Skeletal muscle satellite cell (primary cell): ENCODE measurements at regions not wholly inside any gene's neighbourhood (a gene's known extent, or its start where the extent isn't known, plus 50 kb on each side); places are given as distances from the start of the nearest gene placed in this dataset.

Experiments
- H3K27me3 ChIP-seq: 2 replicates; pipeline ENCODE4 v1.7.0; 2013; ENCODE audit warnings: low read length; ENCODE audit not compliant: control insufficient read depth, insufficient read depth
- H3K36me3 ChIP-seq: 2 replicates; pipeline ENCODE4 v1.7.0; 2013; ENCODE audit warnings: mild to moderate bottlenecking, control low read depth, low read length; ENCODE audit not compliant: insufficient read depth
- H3K4me1 ChIP-seq: 2 replicates; pipeline ENCODE4 v1.7.0; 2013; ENCODE audit warnings: low read length; ENCODE audit not compliant: control insufficient read depth, insufficient read depth
- H3K4me2 ChIP-seq: 2 replicates; pipeline ENCODE4 v1.7.0; 2013; ENCODE audit warnings: mild to moderate bottlenecking, low read length
- H3K4me3 ChIP-seq: 2 replicates; pipeline ENCODE4 v1.7.0; 2013; ENCODE audit warnings: low read length
- H3K9ac ChIP-seq: 2 replicates; pipeline ENCODE4 v1.7.0; 2013; ENCODE audit warnings: mild to moderate bottlenecking, low read depth, low read length, moderate library complexity
- H3K9me3 ChIP-seq: replicated peaks from 2 replicates; pipeline ENCODE4 v1.7.0; 2013; ENCODE audit warnings: mild to moderate bottlenecking, control low read depth, low read length

DNA sequence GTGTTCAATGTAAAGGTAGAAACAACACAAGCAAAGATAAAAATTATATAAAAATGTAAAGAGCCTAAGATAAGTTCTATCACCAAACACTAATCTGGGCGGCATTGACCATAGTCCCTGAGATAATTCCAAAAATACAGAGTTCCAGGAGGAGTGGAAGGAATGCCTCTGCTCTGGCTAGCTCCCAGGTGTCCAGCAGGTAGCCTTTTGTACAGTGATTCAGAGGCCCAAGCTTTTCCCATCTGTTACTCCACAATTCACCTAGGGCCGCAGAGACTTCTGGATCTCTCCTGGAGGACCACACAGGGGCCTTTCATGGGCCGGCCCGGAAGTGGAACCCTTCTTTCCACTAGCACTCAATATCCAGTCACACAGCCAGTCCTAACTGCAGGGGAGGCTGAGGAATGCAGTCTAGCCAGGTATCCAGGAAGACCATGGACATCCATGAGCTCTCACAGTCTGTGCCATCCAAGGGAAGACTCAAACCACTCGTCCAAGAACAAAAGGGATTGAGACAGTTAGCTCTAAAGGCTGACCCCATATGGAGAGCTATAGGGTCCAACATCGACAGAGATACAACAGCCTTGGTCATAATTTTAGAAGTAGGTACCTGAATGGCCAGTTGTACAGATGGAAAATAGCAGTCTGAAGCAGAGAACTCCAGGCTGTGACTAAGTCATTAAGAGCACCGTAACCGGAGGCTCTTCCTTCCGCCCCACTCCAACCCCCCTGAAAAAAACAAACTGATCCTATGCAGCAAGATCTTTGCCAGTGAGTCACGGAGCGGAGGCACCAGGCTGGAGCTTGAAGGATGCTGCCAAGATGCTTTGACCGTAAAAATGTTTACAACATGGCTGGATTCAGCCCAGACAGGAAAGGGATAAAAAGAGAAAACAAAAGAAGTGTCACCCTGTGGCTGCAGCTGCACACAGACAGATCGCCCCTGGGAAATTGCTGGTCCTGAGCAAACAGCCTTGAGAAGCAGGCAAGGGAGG, 204.8 kb downstream of the NUAK1 start:
- Histone ChIP-seq H3K36me3 (no peaks in the 10 kb centered on the region), H3K9ac (peak overlapping the region; percentile 58), H3K9me3 (no peaks in the 10 kb centered on the region), H3K4me3 (peak overlapping the region; percentile 41), H3K4me1 (peaks cover 32% of the 10 kb centered on the region), H3K27me3 (no peaks in the 10 kb centered on the region), H3K4me2 (peak overlapping the region; percentile 63)

DNA sequence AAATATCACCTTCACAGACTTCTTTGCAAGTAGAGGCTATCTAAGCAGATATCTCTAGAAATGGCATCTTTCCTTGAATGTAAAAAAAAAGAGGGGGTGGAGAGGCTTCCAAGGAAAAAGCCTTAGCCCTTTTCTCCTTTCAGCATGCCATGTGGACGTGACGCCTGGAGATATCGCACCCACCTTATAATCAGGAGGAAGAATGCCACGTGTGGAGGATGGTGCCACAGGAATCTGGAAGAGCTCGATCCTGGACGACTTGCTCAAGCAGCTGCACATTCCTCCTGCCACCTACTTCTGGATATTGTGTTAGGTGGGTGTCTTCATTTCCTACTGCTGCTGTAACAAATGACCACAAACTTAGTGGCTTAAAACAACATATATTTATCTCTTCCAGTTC, 203.6 kb downstream of the NUAK1 start:
- H3K4me1 ChIP-seq, result peaks cover 32% of the 10 kb centered on the region

DNA sequence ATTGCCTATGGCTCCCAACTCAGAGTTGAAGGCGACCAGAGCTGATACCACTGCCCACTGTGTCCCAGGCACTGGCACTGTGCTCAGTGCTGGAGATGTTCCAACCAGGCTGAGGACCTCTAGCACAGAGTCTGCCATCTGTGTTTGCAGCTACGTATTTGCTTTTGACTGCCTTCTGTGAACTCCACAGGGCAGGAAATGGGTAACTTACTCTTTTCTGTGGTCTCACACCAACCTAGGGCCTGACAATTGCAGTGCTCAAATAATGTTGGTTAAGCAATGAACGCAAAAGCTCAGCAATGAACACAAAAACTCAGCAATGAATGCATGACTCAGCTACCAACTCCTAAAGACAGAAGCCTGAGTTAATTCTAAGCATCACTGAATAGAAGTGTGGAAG, 202.8 kb downstream of the NUAK1 start:
- H3K4me1 ChIP-seq, result peaks cover 32% of the 10 kb centered on the region

More for the DNA sequence above, 203.6 kb downstream of the NUAK1 start:
- Histone ChIP-seq H3K4me2 (peak overlapping the region; percentile 63), H3K4me3 (peak overlapping the region; percentile 6), H3K9ac (peak overlapping the region; percentile 58), H3K27me3 (no peaks in the 10 kb centered on the region), H3K9me3 (no peaks in the 10 kb centered on the region), H3K36me3 (no peaks in the 10 kb centered on the region)

DNA sequence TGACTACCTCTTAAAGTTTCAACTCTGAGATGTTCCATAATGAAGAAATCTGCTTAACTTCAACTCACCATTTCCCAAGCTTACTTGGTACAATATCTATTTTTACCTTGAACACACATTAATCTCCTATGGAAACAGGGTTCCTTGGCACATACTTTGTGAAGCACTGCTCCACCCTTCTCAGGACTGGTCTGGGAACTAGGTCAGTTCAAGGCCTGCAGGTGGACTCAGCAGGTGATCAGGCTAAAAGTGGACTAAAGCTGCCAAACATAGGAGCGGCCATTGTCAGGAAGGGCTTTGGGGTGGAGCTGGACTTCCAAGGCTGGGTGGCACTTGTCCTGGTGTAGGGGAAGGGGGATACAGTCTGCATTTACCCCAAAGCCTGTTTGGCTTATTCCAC, 202.3 kb downstream of the NUAK1 start:
- peaks cover 32% of the 10 kb centered on the region for H3K4me1 ChIP-seq
- H3K9me3 ChIP-seq, result no peaks in the 10 kb centered on the region
- no peak overlapping the region for H3K9ac ChIP-seq
- no peak overlapping the region for H3K4me3 ChIP-seq
- no peaks in the 10 kb centered on the region for H3K27me3 ChIP-seq
- H3K4me2 ChIP-seq, result no peak overlapping the region
- H3K36me3 ChIP-seq, result no peaks in the 10 kb centered on the region

More for the DNA sequence above, 202.8 kb downstream of the NUAK1 start:
- H3K9ac ChIP-seq, result peak overlapping the region; percentile 13
- H3K4me3 ChIP-seq, result no peak overlapping the region
- H3K4me2 ChIP-seq, result no peak overlapping the region
- no peaks in the 10 kb centered on the region for H3K9me3 ChIP-seq
- H3K36me3 ChIP-seq, result no peaks in the 10 kb centered on the region
- no peaks in the 10 kb centered on the region for H3K27me3 ChIP-seq

DNA sequence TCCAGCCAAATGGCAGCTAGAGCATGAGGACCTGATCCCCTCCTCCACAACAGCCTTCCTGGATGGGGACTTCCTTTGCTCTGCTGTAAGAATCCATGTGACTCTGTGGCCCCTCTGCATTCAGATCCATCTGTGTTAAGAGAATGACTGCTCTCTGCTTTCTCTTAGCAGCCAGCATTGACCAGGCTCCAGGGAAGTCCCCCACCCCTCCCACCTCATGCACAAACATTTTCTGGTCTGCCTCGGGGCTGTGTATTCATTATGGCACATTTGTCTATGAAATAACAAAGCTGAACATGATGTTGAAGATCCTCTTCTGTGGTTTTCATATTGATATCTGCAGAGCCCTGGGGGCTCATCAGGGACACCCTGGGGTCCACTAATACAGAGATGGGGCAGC, 201.7 kb downstream of the NUAK1 start:
- Histone ChIP-seq H3K27me3 (no peaks in the 10 kb centered on the region), H3K9ac (no peak overlapping the region), H3K9me3 (no peaks in the 10 kb centered on the region), H3K4me2 (no peak overlapping the region), H3K4me3 (no peak overlapping the region), H3K36me3 (no peaks in the 10 kb centered on the region), H3K4me1 (peaks cover 32% of the 10 kb centered on the region)

DNA sequence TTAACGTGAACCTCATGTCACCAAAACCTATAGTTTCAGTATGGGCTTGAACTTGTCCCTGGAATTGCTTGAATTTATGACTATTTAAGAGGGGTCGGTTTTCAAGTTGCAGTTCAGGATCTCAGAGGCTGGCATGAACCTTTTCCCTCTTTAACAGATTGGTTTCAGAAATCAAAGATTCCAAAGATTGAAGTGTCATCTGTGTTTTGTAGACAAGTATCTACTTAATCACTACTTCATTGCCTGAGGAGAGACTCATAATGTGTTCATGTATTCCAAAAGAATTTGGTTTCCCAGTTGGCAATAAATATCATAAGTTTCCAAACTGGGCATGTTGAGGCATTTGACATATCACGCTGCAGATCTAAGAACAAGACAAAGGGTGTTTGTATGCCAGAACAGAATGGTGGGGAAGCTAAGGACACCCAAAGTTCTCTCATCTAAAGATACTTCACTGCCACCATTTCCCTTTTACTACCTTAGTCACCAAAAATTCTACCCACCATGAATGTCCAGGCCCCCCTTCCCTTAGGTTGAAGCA, 199.5 kb downstream of the NUAK1 start:
- H3K4me1 ChIP-seq, result peaks cover 23% of the 10 kb centered on the region
- H3K36me3 ChIP-seq, result no peaks in the 10 kb centered on the region
- no peak overlapping the region for H3K4me3 ChIP-seq
- H3K9me3 ChIP-seq, result no peaks in the 10 kb centered on the region
- H3K27me3 ChIP-seq, result no peaks in the 10 kb centered on the region
- H3K9ac ChIP-seq, result no peak overlapping the region
- no peak overlapping the region for H3K4me2 ChIP-seq

DNA sequence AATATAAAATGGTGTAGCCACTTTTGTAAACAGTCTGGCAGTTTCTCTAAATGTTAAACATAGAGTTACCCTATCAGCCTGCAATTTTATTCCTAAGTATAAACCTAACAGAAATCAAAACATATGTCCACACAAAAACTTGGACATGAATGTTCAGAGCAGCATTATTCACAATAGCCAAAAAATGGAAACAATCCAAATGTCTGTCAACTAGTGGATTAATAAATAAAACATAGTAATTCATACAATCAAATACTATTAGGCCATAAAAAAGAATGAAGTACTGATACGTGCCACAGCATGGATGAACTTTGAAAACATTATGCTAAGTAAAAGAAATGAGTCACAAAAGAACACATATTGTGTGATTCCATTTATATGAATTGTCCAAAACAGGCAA, 196.5 kb downstream of the NUAK1 start:
- Histone ChIP-seq H3K36me3 (no peaks in the 10 kb centered on the region), H3K9ac (no peak overlapping the region), H3K27me3 (no peaks in the 10 kb centered on the region), H3K4me1 (no peaks in the 10 kb centered on the region), H3K4me2 (no peak overlapping the region), H3K4me3 (no peak overlapping the region), H3K9me3 (no peaks in the 10 kb centered on the region)

- H3K4me2 ChIP-seq, result no peak overlapping the region
- H3K27me3 ChIP-seq, result no peaks in the 10 kb centered on the region
- H3K9ac ChIP-seq, result no peak overlapping the region
- H3K4me3 ChIP-seq, result no peak overlapping the region
- no peaks in the 10 kb centered on the region for H3K36me3 ChIP-seq
- no peaks in the 10 kb centered on the region for H3K9me3 ChIP-seq
- peaks cover 5% of the 10 kb centered on the region for H3K4me1 ChIP-seq
Observed at GRCh38 chr12:105943525-105943924, 195.2 kb downstream of the NUAK1 start.

DNA sequence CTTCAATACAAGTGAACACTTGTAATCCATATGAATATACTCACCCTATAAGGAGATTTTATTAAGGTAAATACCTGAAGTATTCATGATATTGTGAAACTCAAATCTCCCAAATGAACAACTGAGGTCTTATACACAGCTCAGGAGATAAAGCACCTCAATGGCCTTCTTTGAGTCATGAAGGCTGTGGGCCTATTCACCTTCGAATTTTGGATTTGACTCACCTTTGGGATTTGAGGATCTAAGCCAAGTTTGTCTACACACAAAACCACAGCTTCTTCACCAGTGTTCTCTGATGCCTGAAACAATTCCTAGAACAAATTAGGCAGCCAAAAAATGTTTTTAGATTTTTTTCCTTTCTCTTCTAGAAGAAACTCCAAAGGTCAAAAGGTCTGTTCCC, 194.1 kb downstream of the NUAK1 start:
- Histone ChIP-seq H3K9me3 (no peaks in the 10 kb centered on the region), H3K4me1 (peaks cover 9% of the 10 kb centered on the region), H3K4me2 (no peak overlapping the region), H3K4me3 (no peak overlapping the region), H3K36me3 (no peaks in the 10 kb centered on the region), H3K27me3 (no peaks in the 10 kb centered on the region), H3K9ac (no peak overlapping the region)

GRCh38 chr12:105945880-105946279, 192.9 kb downstream of the NUAK1 start:
- H3K9me3 ChIP-seq, result no peaks in the 10 kb centered on the region
- H3K4me1 ChIP-seq, result peaks cover 9% of the 10 kb centered on the region
- no peaks in the 10 kb centered on the region for H3K36me3 ChIP-seq
- no peak overlapping the region for H3K9ac ChIP-seq
- H3K4me3 ChIP-seq, result no peak overlapping the region
- no peaks in the 10 kb centered on the region for H3K27me3 ChIP-seq
- no peak overlapping the region for H3K4me2 ChIP-seq

GRCh38 chr12:105946493-105946901, 192.3 kb downstream of the NUAK1 start:
- Histone ChIP-seq H3K9me3 (no peaks in the 10 kb centered on the region), H3K27me3 (no peaks in the 10 kb centered on the region), H3K4me2 (no peak overlapping the region), H3K9ac (no peak overlapping the region), H3K4me3 (no peak overlapping the region), H3K36me3 (no peaks in the 10 kb centered on the region), H3K4me1 (peaks cover 9% of the 10 kb centered on the region)
